Hepatic stellate cell (primary cell): ENCODE measurements at regions not wholly inside any gene's neighbourhood (a gene's known extent, or its start where the extent isn't known, plus 50 kb on each side); places are given as distances from the start of the nearest gene placed in this dataset.

ENCODE experiments used
- DNase-seq: peaks from one replicate; pipeline ENCODE4 v3.0.0; 2011; ENCODE audit warnings: low spot score

DNA sequence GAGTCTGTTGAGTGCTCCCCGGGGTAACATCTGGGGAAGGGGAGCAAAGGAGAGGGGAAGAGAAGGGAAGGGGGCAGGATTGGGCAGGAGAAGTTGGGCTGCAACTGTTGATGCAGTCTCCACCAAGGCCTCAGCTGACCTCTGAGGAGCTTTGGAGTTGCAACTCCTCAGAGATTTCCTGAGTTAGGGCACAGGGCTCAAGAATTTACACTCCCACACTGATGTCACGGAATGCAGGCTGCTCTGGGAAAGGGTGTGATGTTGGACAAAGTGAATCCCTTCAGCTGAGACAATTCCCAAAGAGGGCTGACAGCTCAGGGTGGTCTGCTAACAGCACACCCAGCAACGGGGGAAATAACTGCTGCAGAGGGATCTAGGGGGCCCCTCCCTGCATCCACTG is 295.6 kb downstream of the PCNX1 start:
- DNase-seq = peak; percentile 19

GRCh38 chr14:71203306-71203705 is 296.0 kb downstream of the PCNX1 start:
- DNase-seq = no peak

- DNase-seq = no peak
Observed at GRCh38 chr14:71204231-71204630, 297.0 kb downstream of the PCNX1 start.

GRCh38 chr14:71204768-71205167 is 297.5 kb downstream of the PCNX1 start:
- no peak for DNase-seq

DNA sequence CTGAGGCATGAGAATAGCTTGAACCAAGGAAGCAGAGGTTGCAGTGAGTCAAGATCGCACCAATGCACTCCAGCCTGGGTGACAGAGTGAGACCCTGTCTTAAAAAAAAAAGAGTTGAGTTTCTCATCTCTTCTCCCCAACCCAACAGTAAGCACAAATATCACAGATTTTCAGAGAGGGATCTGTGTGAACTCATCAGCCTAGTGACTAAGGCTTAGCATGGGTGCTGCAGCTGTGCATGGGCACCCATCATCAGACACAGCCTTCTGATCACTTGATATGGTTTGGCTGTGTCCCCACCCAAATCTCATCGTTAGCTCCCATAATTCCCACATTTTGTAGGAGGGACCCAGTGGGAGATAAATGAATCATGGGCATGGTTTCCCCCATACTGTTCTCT is 298.9 kb downstream of the PCNX1 start:
- DNase-seq = no peak

- peak; percentile 79 for DNase-seq
Observed at GRCh38 chr14:71206766-71207371, 299.6 kb downstream of the PCNX1 start.

- DNase-seq = no peak
Observed at GRCh38 chr14:71208702-71209357, 301.6 kb downstream of the PCNX1 start.

- no peak for DNase-seq
Observed at GRCh38 chr14:71209888-71210287, 302.6 kb downstream of the PCNX1 start.

DNA sequence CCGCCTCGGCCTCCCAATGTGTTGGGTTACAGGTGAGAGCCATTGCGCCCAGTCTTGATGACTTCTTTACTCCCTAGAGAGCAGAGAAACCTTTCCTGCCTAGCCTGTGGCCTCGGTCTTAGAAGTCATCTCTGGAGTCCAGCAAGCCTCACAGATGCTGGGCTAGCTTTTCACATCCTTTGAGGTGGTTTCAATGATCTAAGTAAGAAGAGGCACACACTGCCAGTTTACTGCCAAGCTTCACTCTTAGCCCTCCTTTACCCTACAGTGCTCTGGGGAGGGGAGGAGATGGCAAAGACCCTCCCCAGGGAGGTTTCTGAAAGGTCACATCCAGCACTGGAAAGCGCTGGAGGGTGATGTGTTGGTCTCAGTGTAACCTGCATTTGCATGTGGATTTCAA is 304.8 kb downstream of the PCNX1 start:
- DNase-seq = no peak

- DNase-seq = no peak
Observed at GRCh38 chr14:71212683-71213107, 305.4 kb downstream of the PCNX1 start.

- DNase-seq = no peak
Observed at GRCh38 chr14:71214241-71214640, 307.0 kb downstream of the PCNX1 start.

DNA sequence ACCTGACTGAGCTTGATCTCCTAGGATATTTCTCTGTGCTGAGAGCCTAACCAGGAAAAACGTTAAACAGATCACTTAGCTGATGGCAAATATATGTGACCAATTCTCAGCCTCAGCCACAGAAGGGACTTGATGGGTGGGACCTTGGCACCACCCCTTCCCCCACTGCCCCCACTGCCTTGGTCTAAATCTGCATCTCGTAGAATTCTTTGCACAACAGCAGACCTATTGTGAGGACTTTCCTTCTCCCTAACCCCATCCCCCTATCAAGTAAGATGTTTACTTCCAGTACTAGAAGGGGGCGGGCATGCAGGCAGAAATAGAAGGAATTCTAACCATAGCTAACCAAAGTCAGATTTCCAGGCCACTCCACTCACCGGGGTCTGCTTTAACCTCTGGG is 313.2 kb downstream of the PCNX1 start:
- no peak for DNase-seq

DNA sequence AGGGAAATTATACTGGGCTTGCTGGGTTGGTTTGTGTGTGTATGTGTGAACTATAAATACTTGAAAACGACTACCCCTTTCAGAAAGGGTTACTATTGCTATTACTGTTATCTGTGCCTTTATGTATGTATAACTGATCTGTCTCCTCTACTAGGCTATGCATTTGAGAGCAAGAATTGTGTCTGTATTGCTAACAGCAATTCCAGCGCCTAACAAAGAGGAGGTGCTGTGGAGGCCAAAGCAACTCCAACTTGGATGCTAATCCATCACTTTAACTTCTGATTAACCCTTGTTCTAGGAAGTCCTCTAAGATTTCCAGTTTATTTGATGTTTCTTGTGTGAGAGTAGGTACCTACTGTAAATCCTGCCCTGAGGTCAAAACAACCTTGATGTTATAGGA is 313.9 kb downstream of the PCNX1 start:
- no peak for DNase-seq

DNA sequence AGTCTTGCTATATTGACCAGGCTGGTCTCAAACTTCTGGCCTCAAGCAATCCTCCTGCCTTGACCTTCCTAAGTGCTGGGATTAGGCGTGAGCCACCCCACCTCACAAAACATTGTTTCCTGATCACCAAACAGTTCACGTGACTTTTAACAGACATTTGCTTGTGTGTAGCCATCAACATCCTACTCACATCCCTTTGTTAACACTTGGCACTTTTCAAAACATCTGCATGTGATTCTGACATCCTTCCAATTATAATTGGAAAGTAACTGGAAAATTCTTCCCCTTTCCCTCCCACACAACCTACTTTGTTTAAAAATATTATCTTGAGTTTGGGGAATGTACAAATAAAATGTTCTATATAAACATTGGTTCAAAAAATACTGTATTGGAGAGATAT is 317.9 kb downstream of the PCNX1 start:
- DNase-seq = no peak

DNA sequence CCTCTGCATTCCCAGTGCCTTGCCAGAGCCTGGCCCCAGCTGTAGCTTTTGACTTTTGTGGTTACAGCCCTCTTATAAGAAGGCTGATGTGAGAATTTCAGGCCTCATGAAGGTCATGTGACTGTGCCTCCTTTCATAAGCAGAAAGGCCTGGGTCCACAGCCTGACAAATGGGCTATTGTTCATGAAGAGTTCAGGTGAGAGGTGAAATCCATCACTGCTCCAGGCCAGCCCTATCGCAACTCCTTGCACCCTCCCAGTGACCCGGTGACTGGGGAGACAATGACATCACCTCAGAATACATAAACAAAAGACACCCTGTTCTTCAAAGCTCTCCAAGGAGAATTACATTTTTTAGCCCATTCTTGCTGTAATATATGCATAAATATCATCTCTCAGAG is 321.5 kb downstream of the PCNX1 start:
- DNase-seq = no peak

DNA sequence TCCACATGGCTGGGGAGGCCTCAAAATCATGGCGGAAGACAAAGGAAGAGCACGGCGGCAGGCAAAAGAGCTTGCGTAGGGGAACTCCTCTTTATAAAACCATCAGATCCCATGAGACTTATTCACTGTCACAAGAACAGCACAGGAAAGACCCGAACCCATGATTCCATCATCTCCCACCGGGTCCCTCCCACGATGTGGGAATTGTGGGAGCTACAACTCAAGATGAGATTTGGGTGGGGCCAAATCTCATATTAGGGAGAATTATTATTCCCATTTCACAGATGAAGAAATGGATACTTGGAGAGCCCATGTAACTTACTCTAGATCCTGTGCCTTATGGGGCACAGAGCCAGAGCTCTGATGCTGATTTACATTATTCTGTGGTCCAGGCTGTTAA is 322.6 kb downstream of the PCNX1 start:
- no peak for DNase-seq

DNA sequence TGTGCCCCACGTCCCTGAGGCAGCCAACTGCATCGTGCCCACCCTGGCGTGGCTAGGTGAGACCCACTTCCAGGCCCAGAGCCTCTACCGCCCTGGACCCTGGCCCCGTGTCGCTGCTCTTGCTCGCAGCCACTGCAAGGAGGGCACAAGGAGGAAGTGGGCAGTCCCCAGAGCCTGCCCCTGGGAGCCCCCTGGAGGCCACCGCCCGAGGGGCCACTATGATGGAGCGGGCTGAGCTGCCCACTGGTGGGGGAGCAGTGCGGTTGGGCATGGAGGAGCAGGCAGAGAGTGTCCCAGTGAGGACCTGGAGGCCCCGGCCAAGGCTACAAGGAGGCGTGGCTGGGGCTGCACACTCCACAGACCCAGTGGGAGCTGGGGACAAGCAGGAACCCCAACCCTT is 323.6 kb downstream of the PCNX1 start:
- no peak for DNase-seq

DNA sequence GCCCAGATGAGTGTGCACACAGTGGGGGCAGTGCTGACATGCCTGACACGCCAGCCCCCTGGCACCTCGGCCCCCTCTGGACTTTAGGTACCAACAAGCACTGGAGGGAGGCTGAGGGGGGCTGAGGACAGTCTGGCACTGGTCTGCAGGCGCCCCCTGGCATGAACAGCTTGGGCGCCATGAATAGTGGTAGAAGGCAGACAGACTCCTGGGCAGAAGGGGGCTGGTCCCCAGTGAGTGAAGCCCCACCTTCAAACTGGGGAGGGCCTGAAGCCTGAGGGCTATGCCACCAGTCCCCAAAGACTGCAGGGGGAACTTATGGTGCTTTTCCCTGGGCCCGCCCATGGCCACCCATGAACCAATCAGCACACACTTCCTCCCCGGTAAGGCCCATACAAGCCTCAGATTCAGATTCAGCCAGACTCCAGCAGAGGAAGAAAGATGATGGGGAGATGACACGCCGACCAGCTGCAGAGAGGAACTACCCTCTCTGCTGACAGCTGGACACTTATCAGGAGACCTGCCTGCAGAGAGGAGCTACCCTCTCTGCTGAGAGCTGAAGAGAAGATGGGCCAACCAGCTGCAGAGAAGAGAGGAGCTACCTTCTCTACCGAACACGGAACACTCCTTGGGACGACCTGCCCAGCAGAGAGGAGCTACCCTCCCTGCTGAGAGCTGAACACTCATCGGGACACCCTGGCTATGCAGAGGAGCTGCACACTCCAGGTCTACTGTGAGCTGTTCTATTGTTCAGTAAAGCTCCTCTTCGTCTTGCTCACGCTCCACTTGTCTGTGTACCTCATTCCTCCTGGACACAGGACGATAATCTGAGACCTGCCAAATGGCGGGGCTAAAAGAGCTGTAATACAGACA is 324.5 kb downstream of the PCNX1 start:
- DNase-seq = no peak

GRCh38 chr14:71232506-71232905 is 325.2 kb downstream of the PCNX1 start:
- DNase-seq = no peak

DNA sequence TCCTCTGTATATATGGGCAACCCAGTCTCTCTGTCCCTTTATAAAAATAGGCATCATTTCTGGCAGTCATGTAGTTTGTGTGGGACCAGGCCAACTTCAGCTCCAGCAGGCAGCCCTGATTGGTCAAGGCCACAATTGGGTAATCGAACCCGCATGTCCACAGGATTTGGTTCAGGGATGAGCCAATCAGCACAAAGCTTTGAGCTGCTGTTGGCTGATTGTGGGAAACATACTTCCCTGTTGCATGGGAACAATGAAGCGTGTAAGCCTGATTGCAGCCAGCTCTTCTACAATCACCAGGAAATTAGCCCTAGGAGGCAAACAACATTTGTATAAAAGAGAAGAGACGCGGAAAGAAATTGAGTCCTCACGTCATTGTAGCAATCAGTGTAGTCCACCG is 328.6 kb downstream of the PCNX1 start:
- DNase-seq = no peak

DNA sequence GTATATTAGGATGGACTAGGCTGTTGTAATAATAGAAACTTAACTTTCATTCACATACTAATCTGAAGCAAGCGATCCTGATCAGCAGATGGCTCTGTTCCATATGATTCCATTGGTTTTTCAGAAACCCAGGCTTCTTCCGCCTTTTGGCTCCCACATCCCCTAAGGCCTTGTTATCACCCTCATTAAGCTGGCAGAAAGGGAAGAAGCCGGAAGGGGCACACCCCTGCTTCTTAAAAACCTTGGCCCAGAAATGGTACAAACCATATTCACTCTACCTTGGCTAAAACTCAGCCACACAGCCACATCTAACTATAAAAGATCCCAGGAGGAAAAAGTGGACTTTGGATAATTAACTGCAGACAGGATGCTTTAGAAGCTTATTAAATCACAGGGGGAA is 329.2 kb downstream of the PCNX1 start:
- DNase-seq = no peak

DNA sequence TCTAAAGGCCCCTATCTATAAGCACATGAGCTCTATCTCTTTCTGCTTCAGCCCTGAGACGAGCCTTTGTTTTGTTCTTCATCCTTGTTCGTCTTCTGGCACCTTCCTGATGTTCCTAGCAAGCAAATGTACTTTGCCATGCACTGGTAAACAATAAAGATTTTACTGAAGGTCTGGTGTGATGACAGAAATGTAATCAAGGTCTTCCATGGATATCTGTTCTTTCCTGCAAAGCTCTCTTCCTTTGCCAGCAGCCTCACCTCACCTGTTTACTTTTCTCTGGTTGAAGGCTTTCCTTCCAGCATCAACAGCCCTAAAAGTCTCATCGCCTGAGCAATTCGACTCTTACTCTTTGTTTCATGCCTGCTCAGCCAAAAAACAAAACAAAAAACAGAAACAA is 330.3 kb downstream of the PCNX1 start:
- DNase-seq = no peak

DNA sequence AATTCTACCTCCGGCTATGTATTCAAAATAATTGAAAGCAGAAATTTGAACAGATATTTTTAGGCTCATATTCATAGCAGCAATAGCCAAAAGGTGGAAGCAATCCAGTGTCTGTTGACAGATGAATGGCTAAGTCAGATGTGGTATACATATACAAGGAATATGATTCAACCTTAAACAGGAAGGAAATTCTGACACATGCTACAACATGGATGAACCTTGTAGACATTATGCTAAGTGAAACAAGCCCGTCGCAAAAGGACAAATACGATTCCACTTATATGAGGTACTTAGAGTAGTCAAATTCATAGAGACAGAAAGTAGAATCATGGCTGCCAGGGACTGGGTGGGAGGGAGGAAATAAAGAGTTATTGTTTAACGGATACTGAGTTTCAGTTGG is 331.6 kb downstream of the PCNX1 start:
- DNase-seq = no peak
